ENCODE measurements at regions not wholly inside any gene's neighbourhood (a gene's known extent, or its start where the extent isn't known, plus 50 kb on each side); places are given as distances from the start of the nearest gene placed in this dataset.

- intact Hi-C loops (cut with micrococcal nuclease; ENCODE audit: unreplicated experiment), result loop anchor here (5.0 to 10.0 kb wide), 2 partner anchors 227 to 924 kb away; no protein-coding TSS in a partner anchor
- Histone ChIP-seq H3K9me3 (no peaks in the 10 kb centered on the region), H3K36me3 (ENCODE audit: control insufficient read depth, insufficient read depth, low read length) (no peaks in the 10 kb centered on the region), H3K27me3 (replicated peaks; ENCODE audit: control insufficient read depth, insufficient read depth, low read length) (no peaks in the 10 kb centered on the region; the same call in 1 of the 2 replicates), H3K4me1 (no peaks in the 10 kb centered on the region), H3K4me3 (ENCODE audit: low read depth, low read length) (no peak overlapping the region)
- H3K4me1 Mint-ChIP-seq (ENCODE audit: low read depth, unreplicated experiment), result no peaks in the 10 kb centered on the region
- POLR2A ChIA-PET, result no interaction called here
- CTCF ChIA-PET, result interaction anchor here (1.0 to 1.1 kb wide), 2 partner anchors 602 to 925 kb away, joined by 3 to 4 read pairs; no protein-coding TSS in a partner anchor
- peak overlapping the region; percentile 47 for H3K4me3 Mint-ChIP-seq (ENCODE audit: unreplicated experiment)
- H3K27me3 Mint-ChIP-seq (ENCODE audit: insufficient read depth, unreplicated experiment), result peaks cover 20% of the 10 kb centered on the region
- TF ChIP-seq CTCF (IDR thresholded peaks at IDR 0.05; ENCODE audit: insufficient read depth in 1 of 2, low read depth in 1 of 2, low read length in 1 of 2, severe bottlenecking in 1 of 2, unreplicated experiment in 1 of 2), result peak; percentile 79 to 92
- no TSS peak for BruUV-seq (replicated peaks)
- peak; percentile 81 to 86 for DNase-seq
- H3K36me3 Mint-ChIP-seq (ENCODE audit: insufficient read depth, unreplicated experiment), result no peaks in the 10 kb centered on the region
- H3K27ac Mint-ChIP-seq (ENCODE audit: unreplicated experiment), result no peak overlapping the region
- no peaks in the 10 kb centered on the region for H3K9me3 Mint-ChIP-seq (ENCODE audit: unreplicated experiment)
Observed at GRCh38 chr21:41068967-41069642, 98.9 kb upstream of the BACE2 start.

DNA sequence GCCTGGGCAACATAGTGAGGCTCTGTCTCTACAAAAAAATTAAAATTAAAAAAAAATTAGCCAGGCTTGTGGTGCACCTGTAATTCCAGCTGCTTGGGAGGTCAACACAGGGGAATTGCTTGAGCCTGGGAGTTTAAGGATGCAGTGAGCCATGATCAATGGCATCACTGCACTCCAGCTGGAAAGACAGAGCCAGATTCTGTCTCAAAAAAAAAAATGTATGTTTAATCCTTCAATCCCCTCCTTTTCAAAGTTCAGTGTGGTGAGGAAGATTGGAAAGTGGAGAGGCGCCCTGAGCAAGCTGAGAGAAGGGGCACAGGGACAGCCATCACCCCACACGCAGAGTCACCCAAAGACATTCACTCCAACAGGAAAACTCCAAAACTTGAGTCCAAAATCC lies 97.7 kb upstream of the BACE2 start:
- Mint-ChIP-seq H3K4me1 (ENCODE audit: low read depth, unreplicated experiment) (no peaks in the 10 kb centered on the region), H3K36me3 (ENCODE audit: insufficient read depth, unreplicated experiment) (no peaks in the 10 kb centered on the region), H3K27me3 (ENCODE audit: insufficient read depth, unreplicated experiment) (peaks cover 20% of the 10 kb centered on the region), H3K4me3 (ENCODE audit: unreplicated experiment) (no peak overlapping the region), H3K27ac (ENCODE audit: unreplicated experiment) (no peak overlapping the region), H3K9me3 (ENCODE audit: unreplicated experiment) (no peaks in the 10 kb centered on the region)
- Histone ChIP-seq H3K4me3 (ENCODE audit: low read depth, low read length) (no peak overlapping the region), H3K36me3 (ENCODE audit: control insufficient read depth, insufficient read depth, low read length) (no peaks in the 10 kb centered on the region), H3K27me3 (replicated peaks; ENCODE audit: control insufficient read depth, insufficient read depth, low read length) (no peaks in the 10 kb centered on the region; the same call in 1 of the 2 replicates), H3K4me1 (no peaks in the 10 kb centered on the region), H3K9me3 (no peaks in the 10 kb centered on the region)
- no peak for TF ChIP-seq CTCF (IDR thresholded peaks at IDR 0.05; ENCODE audit: insufficient read depth in 1 of 2, low read depth in 1 of 2, low read length in 1 of 2, severe bottlenecking in 1 of 2, unreplicated experiment in 1 of 2)
- DNase-seq, result no peak
- intact Hi-C loops (cut with micrococcal nuclease; ENCODE audit: unreplicated experiment), result no loop called here
- CTCF ChIA-PET, result no interaction called here
- POLR2A ChIA-PET, result no interaction called here
- BruUV-seq (replicated peaks), result no TSS peak

GRCh38 chr21:41071258-41072171 lies 96.4 kb upstream of the BACE2 start:
- peak; percentile 7 to 12 for TF ChIP-seq CTCF (IDR thresholded peaks at IDR 0.05; ENCODE audit: insufficient read depth in 1 of 2, low read depth in 1 of 2, low read length in 1 of 2, severe bottlenecking in 1 of 2, unreplicated experiment in 1 of 2)
- Mint-ChIP-seq H3K27ac (ENCODE audit: unreplicated experiment) (no peak overlapping the region), H3K9me3 (ENCODE audit: unreplicated experiment) (no peaks in the 10 kb centered on the region)

More at GRCh38 chr21:41071258-41072171, 96.4 kb upstream of the BACE2 start:
- intact Hi-C loops (cut with micrococcal nuclease; ENCODE audit: unreplicated experiment), result no loop called here
- Histone ChIP-seq H3K9me3 (no peaks in the 10 kb centered on the region), H3K27me3 (replicated peaks; ENCODE audit: control insufficient read depth, insufficient read depth, low read length) (no peaks in the 10 kb centered on the region; the same call in 1 of the 2 replicates), H3K4me1 (no peaks in the 10 kb centered on the region), H3K4me3 (ENCODE audit: low read depth, low read length) (no peak overlapping the region), H3K36me3 (ENCODE audit: control insufficient read depth, insufficient read depth, low read length) (no peaks in the 10 kb centered on the region)
- H3K4me3 Mint-ChIP-seq (ENCODE audit: unreplicated experiment), result no peak overlapping the region
- CTCF ChIA-PET, result no interaction called here
- no peaks in the 10 kb centered on the region for H3K4me1 Mint-ChIP-seq (ENCODE audit: low read depth, unreplicated experiment)
- peak in 1 of 2 experiments; percentile 20 for DNase-seq
- H3K36me3 Mint-ChIP-seq (ENCODE audit: insufficient read depth, unreplicated experiment), result no peaks in the 10 kb centered on the region
- H3K27me3 Mint-ChIP-seq (ENCODE audit: insufficient read depth, unreplicated experiment), result peaks cover 20% of the 10 kb centered on the region
- BruUV-seq (replicated peaks), result no TSS peak
- POLR2A ChIA-PET, result no interaction called here
